GM19351 (cell line): ENCODE measurements at regions not wholly inside any gene's neighbourhood (a gene's known extent, or its start where the extent isn't known, plus 50 kb on each side); places are given as distances from the start of the nearest gene placed in this dataset.

Experiments
- ATAC-seq: cut with Tn5 transposase; IDR thresholded peaks from one replicate; pipeline ENCODE4 v1.9.1; 2021; ENCODE audit warnings: mild to moderate bottlenecking, moderate library complexity; ENCODE audit not compliant: unreplicated experiment

GRCh38 chr13:74683411-74683810 lies 549.2 kb upstream of the KLF12 start:
- ATAC-seq: no peak

DNA sequence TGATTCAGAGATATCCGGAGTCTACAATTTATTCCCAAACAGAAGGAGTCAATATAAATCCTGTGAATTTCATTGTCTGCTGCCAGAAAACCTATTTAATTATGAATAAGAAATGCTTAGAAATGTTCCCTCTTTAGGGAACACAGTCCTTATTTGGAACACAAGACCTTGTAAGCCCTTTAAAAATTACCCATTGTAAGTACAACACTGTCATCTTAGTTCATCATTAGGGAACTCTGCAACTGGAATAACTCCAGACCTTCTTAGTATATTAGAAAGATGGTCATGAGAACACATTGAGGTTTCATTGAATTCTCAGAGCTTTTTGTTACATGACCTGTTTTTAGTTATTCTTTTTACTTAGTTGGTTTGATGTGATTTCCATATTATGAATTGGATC lies 548.5 kb upstream of the KLF12 start:
- ATAC-seq: no peak

GRCh38 chr13:74681891-74682290 lies 547.7 kb upstream of the KLF12 start:
- no peak for ATAC-seq

GRCh38 chr13:74678308-74678965 lies 544.2 kb upstream of the KLF12 start:
- ATAC-seq: no peak

GRCh38 chr13:74675972-74676371 lies 541.8 kb upstream of the KLF12 start:
- no peak for ATAC-seq

- no peak for ATAC-seq
Observed at GRCh38 chr13:74675182-74675581, 541.0 kb upstream of the KLF12 start.

DNA sequence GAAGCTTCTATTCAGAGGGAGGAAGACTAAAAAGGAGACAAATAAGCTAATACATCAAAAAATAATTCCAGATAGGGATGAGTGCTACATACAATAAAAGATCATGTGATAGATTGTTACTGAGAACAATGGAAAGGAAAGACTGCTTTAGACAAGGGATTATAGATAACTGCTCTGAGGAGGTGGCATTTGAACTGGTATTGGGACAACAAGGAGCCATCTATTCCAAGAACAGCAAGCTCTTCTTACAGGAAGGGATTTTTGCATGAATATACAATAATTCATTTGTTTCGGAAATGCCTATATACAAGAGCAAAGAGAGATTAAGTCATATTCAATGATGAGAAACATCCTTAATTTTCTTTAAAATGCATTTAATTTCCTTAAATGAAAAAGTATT lies 540.5 kb upstream of the KLF12 start:
- no peak for ATAC-seq

DNA sequence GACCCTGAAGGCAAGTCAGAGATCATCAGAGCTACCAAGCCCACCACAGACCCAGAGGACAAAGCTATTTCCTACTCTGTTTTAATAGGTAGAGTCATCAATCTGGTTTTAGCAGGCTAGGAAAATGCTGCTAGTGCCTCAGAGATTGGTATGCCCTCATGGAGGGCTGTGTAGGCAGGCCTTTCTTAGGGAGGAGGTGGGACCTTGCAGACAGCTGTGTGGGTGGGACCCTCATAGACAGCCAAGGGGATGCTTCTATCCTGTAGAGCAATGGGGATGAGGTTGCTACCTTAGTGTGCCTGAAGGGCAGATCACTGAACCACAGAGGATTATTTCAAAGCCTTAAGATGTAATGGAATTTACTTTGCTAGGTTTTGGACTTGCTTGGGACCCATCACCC lies 534.9 kb upstream of the KLF12 start:
- ATAC-seq: no peak

DNA sequence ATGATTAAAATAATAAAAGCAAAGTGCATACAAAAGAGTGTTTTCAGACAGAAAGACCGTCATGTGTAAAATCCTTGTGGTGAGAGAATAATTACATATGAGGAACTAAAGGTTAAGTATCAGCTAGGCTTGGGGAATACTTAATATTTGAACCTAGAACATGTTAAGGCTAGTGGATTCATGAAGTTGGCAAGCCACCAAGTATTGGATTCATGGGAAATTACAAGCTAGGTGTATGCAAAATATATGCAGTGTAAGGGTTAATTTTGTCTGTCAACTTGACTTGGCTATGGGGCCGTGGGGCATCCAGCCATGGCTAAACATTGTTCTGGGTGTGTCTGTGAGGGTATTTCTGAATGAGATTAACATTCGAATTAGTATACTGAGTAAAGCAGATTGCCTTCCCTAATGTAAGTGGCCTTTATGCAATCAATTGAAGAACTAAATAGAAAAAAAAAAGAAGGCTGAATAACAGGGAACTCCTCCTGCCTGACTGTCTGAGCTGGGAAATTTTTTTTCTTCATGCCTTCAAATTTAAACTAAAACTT lies 533.5 kb upstream of the KLF12 start:
- no peak for ATAC-seq

GRCh38 chr13:74662905-74663304 lies 528.7 kb upstream of the KLF12 start:
- ATAC-seq: no peak

DNA sequence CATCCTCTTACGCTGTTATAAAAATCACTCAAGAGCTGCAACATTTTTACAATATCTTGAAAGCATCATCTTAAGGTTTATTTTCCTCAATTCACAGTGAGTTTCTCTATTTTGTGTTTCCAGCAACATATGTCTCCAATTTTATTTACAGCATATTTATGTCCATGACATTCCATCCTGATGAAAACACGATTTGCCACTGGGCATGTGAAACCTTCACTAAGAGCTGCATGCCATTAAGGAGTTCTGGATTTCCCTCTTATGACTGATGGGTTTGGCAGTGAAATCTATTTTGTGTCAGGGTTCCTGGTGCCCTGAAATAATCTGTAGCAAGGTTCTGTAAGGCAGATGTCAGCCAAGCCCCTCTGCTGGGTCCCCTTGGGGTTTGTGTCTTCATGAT lies 527.6 kb upstream of the KLF12 start:
- ATAC-seq: no peak

- no peak for ATAC-seq
Observed at GRCh38 chr13:74657765-74658164, 523.6 kb upstream of the KLF12 start.

- no peak for ATAC-seq
Observed at GRCh38 chr13:74651121-74651520, 516.9 kb upstream of the KLF12 start.

DNA sequence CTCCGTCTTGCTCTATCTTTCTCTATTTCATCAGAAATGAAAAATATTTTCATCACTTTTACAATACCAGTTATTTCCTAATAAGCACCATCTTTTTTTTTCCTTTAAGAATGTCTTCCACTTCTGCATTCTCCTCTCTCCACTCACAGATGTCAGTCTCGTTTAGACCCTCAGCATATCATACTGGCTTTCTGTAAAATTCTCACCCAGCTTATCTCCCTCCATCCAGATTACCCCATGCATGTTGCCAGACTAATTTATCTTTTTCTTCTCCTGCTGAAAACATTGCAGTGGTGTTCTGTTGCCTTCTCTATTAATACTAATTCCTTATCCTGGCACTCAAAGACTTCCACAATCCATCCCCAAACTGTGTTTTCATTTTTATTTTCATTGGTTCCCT lies 513.8 kb upstream of the KLF12 start:
- no peak for ATAC-seq

GRCh38 chr13:74647211-74647610 lies 513.0 kb upstream of the KLF12 start:
- ATAC-seq: no peak

- ATAC-seq: no peak
Observed at GRCh38 chr13:74646091-74646490, 511.9 kb upstream of the KLF12 start.

GRCh38 chr13:74645586-74645985 lies 511.4 kb upstream of the KLF12 start:
- ATAC-seq: no peak

DNA sequence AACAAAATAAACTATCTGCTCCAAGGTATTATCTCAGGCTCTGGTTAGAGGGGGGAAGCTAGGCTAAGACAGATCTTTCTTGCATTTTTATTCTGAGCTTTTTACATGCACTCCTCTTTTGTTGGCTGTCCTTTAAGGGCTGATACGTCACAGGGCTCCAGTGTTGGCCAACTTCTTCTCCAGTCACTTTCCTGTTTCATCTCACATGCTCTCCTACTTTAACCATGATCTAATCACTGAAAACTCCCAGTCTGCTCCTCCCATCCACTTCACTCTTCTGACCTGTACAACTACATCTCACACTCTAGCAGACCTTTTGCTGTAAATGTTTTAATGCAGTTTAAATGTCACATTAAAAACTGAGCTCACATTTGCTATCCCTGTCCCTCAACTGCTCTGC lies 510.0 kb upstream of the KLF12 start:
- no peak for ATAC-seq

GRCh38 chr13:74641586-74641985 lies 507.4 kb upstream of the KLF12 start:
- no peak for ATAC-seq

GRCh38 chr13:74633734-74634133 lies 499.5 kb upstream of the KLF12 start:
- no peak for ATAC-seq

DNA sequence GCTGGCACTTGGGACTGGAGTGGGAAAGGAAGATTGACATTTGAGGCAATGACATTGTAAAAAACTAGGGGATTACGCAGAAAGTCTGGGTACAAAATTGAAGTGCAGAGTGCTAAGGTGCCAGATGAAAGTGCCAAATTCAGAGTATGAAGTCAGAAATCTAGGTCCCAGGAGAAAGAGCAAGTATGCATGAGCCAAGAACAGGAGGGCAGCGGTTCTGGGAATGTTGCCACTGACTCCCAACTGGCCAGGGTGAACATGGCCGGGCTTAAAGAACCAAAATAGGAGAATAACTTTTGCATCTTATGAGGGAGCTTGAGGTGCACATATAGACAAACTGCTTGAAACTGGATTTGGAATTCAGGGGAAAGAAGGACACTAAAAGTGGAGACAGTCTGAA lies 495.8 kb upstream of the KLF12 start:
- ATAC-seq: no peak

DNA sequence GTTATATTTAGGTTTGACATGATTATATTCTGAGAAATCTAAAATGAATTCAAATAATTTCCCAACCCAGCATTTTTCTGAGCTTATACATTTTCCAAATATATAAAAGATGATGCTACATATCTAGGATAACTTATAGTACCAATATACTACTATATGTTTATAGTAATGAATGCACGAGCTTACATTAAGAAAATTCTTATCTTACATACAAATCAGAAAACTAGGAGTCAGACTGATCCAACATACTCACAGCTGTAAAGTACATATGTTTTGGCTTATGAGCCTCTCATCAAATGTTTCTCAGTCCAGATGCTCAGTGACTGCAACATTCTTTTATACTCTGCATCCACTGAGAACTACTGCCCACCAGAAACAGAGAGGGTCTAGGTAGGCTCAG lies 491.3 kb upstream of the KLF12 start:
- no peak for ATAC-seq

DNA sequence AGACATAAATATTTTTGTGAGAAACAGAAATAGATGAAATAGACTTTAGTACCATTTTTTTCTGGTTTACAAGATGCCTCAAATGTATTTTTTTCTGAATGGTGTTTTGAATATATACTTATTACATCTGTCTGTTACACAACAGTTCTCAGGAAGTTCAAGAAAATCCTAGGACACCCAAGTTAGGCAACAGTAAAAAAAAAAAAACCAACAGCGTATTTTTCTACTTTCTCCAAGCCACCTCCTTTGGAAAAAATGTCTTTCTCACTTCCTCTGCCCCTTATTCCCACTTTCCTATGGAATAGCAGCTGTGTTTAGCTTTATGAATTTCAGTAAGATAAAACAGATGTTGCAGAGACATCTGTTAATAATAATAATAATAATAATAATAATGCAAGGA lies 489.6 kb upstream of the KLF12 start:
- ATAC-seq: no peak
